OCI-LY7 (cell line): ENCODE measurements at regions not wholly inside any gene's neighbourhood (a gene's known extent, or its start where the extent isn't known, plus 50 kb on each side); places are given as distances from the start of the nearest gene placed in this dataset.

Experiments used
- EZH2phosphoT487 ChIP-seq: fragments of 200-600 bp; sonication (generic); IDR thresholded peaks from 2 replicates; pipeline ENCODE4 v1.6.1; 2018; ENCODE audit warnings: low read depth, borderline replicate concordance, mild to moderate bottlenecking, mixed run types, antibody characterized with exemption, low read length, moderate library complexity, mixed read lengths
- TF ChIP-seq, protein P1 (sequence below): fragments of 200-600 bp; sonication (generic); conservative IDR thresholded peaks from 2 replicates; pipeline ENCODE4 v1.5.1; 2014; ENCODE audit warnings: mild to moderate bottlenecking, antibody characterized with exemption, low read length, moderate library complexity, mixed read lengths

- TF ChIP-seq, protein P1, sequence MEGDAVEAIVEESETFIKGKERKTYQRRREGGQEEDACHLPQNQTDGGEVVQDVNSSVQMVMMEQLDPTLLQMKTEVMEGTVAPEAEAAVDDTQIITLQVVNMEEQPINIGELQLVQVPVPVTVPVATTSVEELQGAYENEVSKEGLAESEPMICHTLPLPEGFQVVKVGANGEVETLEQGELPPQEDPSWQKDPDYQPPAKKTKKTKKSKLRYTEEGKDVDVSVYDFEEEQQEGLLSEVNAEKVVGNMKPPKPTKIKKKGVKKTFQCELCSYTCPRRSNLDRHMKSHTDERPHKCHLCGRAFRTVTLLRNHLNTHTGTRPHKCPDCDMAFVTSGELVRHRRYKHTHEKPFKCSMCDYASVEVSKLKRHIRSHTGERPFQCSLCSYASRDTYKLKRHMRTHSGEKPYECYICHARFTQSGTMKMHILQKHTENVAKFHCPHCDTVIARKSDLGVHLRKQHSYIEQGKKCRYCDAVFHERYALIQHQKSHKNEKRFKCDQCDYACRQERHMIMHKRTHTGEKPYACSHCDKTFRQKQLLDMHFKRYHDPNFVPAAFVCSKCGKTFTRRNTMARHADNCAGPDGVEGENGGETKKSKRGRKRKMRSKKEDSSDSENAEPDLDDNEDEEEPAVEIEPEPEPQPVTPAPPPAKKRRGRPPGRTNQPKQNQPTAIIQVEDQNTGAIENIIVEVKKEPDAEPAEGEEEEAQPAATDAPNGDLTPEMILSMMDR: no peak
- no peak for TF ChIP-seq EZH2phosphoT487
These were observed 124.3 kb upstream of the CNR1 start for GRCh38 chr6:88290411-88290810.
